K562 (cell line): ENCODE measurements at regions not wholly inside any gene's neighbourhood (a gene's known extent, or its start where the extent isn't known, plus 50 kb on each side); places are given as distances from the start of the nearest gene placed in this dataset.
A peak's percentile ranks its signal among the peaks of the same experiment; 100 is the strongest.

Experiments
- ATAC-seq: fragments of 200-7000 bp; cut with Tn5 transposase; 3 replicates; pipeline ENCODE4 v1.9.1; 2020; ENCODE audit warnings: moderate library complexity
- BruUV-seq: library from RNA; stranded (reverse); fragments of 400-500 nt; replicated peaks from 2 replicates; lab custom pipeline; 2021; lab: Mats Ljungman, UMichigan
- CTCF ChIA-PET: fragments of 300-600 bp; formaldehyde crosslinking; extraction: SDS; loops from one replicate; lab custom pipeline; 2021; ENCODE audit warnings: low intra/inter-chr PET ratio; lab: Yijun Ruan, JAX
- POLR2A ChIA-PET: fragments of 300-600, 350-650 bp; sonication (Branson Sonifier 250); formaldehyde crosslinking; extraction: SDS; loops from one replicate; lab custom pipeline; 2021; ENCODE audit warnings: antibody characterized with exemption, inconsistent platforms; lab: Yijun Ruan, JAX
- DNase-seq, 4 experiments: peaks; one replicate each; pipeline versions ENCODE4 v3.0.0 to v3.0.0-alpha.2; 2011 to 2018; ENCODE audit warnings: low spot score in 3 of 4, mixed read lengths in 3 of 4; ENCODE audit errors: extremely low read depth in 1 of 4
- FAIRE-seq: peaks from 2 replicates; lab custom pipeline; 2011; peaks lifted over from hg19 to GRCh38; lab: Jason Lieb, UNC
- H2AFZ ChIP-seq: 2 replicates; pipeline ENCODE4 v1.6.0; 2011; ENCODE audit warnings: low read depth, low read length, control low read depth, inconsistent platforms
- H3K27ac ChIP-seq: fragments of 200-600 bp; 3 replicates; pipeline ENCODE4 v1.8.0; 2011; ENCODE audit warnings: low read depth, mild to moderate bottlenecking, control low read depth, inconsistent platforms, low read length, moderate library complexity, mixed read lengths; ENCODE audit errors: extremely low read depth
- H3K27me3 ChIP-seq, 2 experiments: fragments of 300-600 bp in 1 of 2; 2 replicates in 1 of 2; 3 replicates in 1 of 2; pipeline versions ENCODE4 v1.6.0 to v1.8.0; 2011; ENCODE audit warnings: inconsistent platforms in 2 of 2, low read length in 2 of 2, mild to moderate bottlenecking in 1 of 2, mixed read lengths in 1 of 2, moderate library complexity in 1 of 2; ENCODE audit not compliant: control insufficient read depth in 2 of 2, insufficient read depth in 2 of 2
- H3K36me3 ChIP-seq: fragments of 300-600 bp; 3 replicates; pipeline ENCODE4 v1.8.0; 2011; ENCODE audit warnings: mild to moderate bottlenecking, low read length, inconsistent platforms; ENCODE audit not compliant: control insufficient read depth, insufficient read depth
- H3K4me1 ChIP-seq, 2 experiments: fragments of 200-600 bp in 1 of 2; replicated peaks in 1 of 2; 2 replicates in 1 of 2; 3 replicates in 1 of 2; pipeline versions ENCODE4 v1.5.1 to v1.8.0; 2011; ENCODE audit warnings: inconsistent platforms in 2 of 2, low read length in 2 of 2, mild to moderate bottlenecking in 1 of 2, mixed read lengths in 1 of 2, moderate library complexity in 1 of 2; ENCODE audit not compliant: control insufficient read depth in 2 of 2, insufficient read depth in 2 of 2
- H3K4me2 ChIP-seq: 2 replicates; pipeline ENCODE4 v1.6.1; 2011; ENCODE audit warnings: low read length, control low read depth, inconsistent platforms, mixed read lengths; ENCODE audit not compliant: insufficient read depth
- H3K4me3 ChIP-seq: fragments of 200-600 bp; sonication (generic), shearing (Covaris generic); 2 replicates; pipeline ENCODE4 v1.5.1; 2016; ENCODE audit warnings: control low read depth, inconsistent platforms
- H3K79me2 ChIP-seq: fragments of 200-600 bp; 3 replicates; pipeline ENCODE4 v1.8.0; 2011; ENCODE audit warnings: low read length, inconsistent platforms; ENCODE audit not compliant: control insufficient read depth, insufficient read depth
- H3K9ac ChIP-seq, 2 experiments: 2 replicates each; pipeline versions ENCODE4 v1.6.0 to v1.6.1; 2011; ENCODE audit warnings: low read depth in 2 of 2, low read length in 2 of 2, control low read depth in 1 of 2, inconsistent platforms in 1 of 2, mild to moderate bottlenecking in 1 of 2, mixed read lengths in 1 of 2; ENCODE audit not compliant: insufficient read depth in 1 of 2
- H3K9me1 ChIP-seq: one replicate; pipeline ENCODE4 v1.6.0; 2011; ENCODE audit warnings: inconsistent platforms, mild to moderate bottlenecking, low read length, moderate library complexity; ENCODE audit not compliant: control insufficient read depth, insufficient read depth
- H3K9me3 ChIP-seq: replicated peaks from 2 replicates; pipeline ENCODE4 v1.5.1; 2011; ENCODE audit warnings: low read depth, low read length, inconsistent platforms; ENCODE audit not compliant: control insufficient read depth, insufficient read depth
- H4K20me1 ChIP-seq: replicated peaks from 2 replicates; pipeline ENCODE4 v1.6.1; 2011; ENCODE audit warnings: low read length, inconsistent platforms, mixed read lengths; ENCODE audit not compliant: control insufficient read depth, insufficient read depth
- ARNT ChIP-seq, 2 experiments: fragments of 450-650 bp; IDR thresholded peaks; 2 replicates each; pipeline ENCODE4 v1.6.1; 2016; ENCODE audit warnings: mild to moderate bottlenecking in 1 of 2
- EP300 ChIP-seq: IDR thresholded peaks from 2 replicates; pipeline ENCODE4 v1.6.1; 2012; ENCODE audit warnings: low read length, improper control_type of control experiment
- ESRRB ChIP-seq: fragments of 250-450 bp; sonication (Bioruptor Pico); IDR thresholded peaks from 2 replicates; pipeline ENCODE4 v1.5.0; 2020; ENCODE audit warnings: mild to moderate bottlenecking, moderate library complexity, borderline replicate concordance
- HLTF ChIP-seq: fragments of 450-650 bp; IDR thresholded peaks from 2 replicates; pipeline ENCODE4 v1.6.1; 2016
- NR2C2 ChIP-seq, 2 experiments: fragments of 200-800 bp in 1 of 2; sonication (Bioruptor generic) in 1 of 2; sonication (generic) in 1 of 2; formaldehyde crosslinking in 1 of 2; IDR thresholded peaks; 2 replicates each; pipeline versions ENCODE4 v1.6.1 to v1.8.0; 2016 to 2022; ENCODE audit warnings: mild to moderate bottlenecking in 1 of 2, missing compliant biosample characterization in 1 of 2, missing genetic modification characterization in 1 of 2, missing genetic modification reagents in 1 of 2
- SMARCA4 ChIP-seq: fragments of 450-650 bp; IDR thresholded peaks from 2 replicates; pipeline ENCODE4 v1.6.1; 2016
- THRAP3 ChIP-seq: fragments of 450-650 bp; IDR thresholded peaks from 2 replicates; pipeline ENCODE4 v1.6.1; 2016; ENCODE audit warnings: mild to moderate bottlenecking, inconsistent platforms, borderline replicate concordance
- XRCC3 ChIP-seq: fragments of 450-650 bp; IDR thresholded peaks from 2 replicates; pipeline ENCODE4 v1.6.1; 2017; ENCODE audit warnings: mild to moderate bottlenecking, moderate library complexity
- YY1 ChIP-seq, 3 experiments: IDR thresholded peaks; 2 replicates each; pipeline ENCODE4 v1.6.1; 2011; ENCODE audit warnings: low read length in 2 of 3, mild to moderate bottlenecking in 2 of 3, moderate library complexity in 2 of 3, borderline replicate concordance in 1 of 3, control low read depth in 1 of 3, low read depth in 1 of 3; ENCODE audit not compliant: insufficient read depth in 3 of 3, insufficient replicate concordance in 2 of 3, control insufficient read depth in 1 of 3, insufficient read length in 1 of 3; ENCODE audit errors: extremely low read depth in 1 of 3
- ZNF644 ChIP-seq: fragments of 200-800 bp; sonication (Bioruptor generic); IDR thresholded peaks from 2 replicates; pipeline ENCODE4 v1.6.1; 2016; ENCODE audit warnings: low read depth, missing genetic modification characterization, missing compliant biosample characterization
- ZNF717 ChIP-seq: fragments of 250-450 bp; sonication (Bioruptor Pico); IDR thresholded peaks from 2 replicates; pipeline ENCODE4 v1.5.0; 2021
- WGBS: fragments of 100-300 bp; shearing (Covaris generic); methylation state at CpG from one replicate; pipeline ENCODE4 v1.1.6; 2016; ENCODE audit warnings: low coverage, mixed read lengths; ENCODE audit not compliant: insufficient coverage; ENCODE audit errors: missing lambda C conversion rate; 5-methylcytosine and 5-hydroxymethylcytosine counted together
- in situ Hi-C: fragments of 300-500 bp; cut with MboI; formaldehyde crosslinking; loops from 4 replicates; pipeline ENCODE4 v1.15.0; 2018; ENCODE audit warnings: inconsistent platforms, mixed read lengths
- intact Hi-C: fragments of 100-400 bp; cut with micrococcal nuclease; formaldehyde crosslinking; loops from 2 replicates; pipeline ENCODE4 v1.14.2; 2022
- TF ChIP-seq, protein P1 (sequence below): fragments of 250-450 bp; sonication (Bioruptor Pico); IDR thresholded peaks from 2 replicates; pipeline ENCODE4 v1.8.0; 2022; ENCODE audit warnings: inconsistent platforms
- TF ChIP-seq, protein P2 (sequence below): sonication (generic); formaldehyde crosslinking; IDR thresholded peaks from 2 replicates; pipeline ENCODE4 v1.8.0; 2022; ENCODE audit warnings: mild to moderate bottlenecking, missing genetic modification reagents
- TF ChIP-seq, protein P3 (sequence below): sonication (generic); IDR thresholded peaks from 2 replicates; pipeline ENCODE4 v1.6.1; 2016
- TF ChIP-seq, protein P4 (sequence below): fragments of 450-650 bp; IDR thresholded peaks from 2 replicates; pipeline ENCODE4 v1.6.1; 2017; ENCODE audit warnings: antibody characterized with exemption, mild to moderate bottlenecking

DNA sequence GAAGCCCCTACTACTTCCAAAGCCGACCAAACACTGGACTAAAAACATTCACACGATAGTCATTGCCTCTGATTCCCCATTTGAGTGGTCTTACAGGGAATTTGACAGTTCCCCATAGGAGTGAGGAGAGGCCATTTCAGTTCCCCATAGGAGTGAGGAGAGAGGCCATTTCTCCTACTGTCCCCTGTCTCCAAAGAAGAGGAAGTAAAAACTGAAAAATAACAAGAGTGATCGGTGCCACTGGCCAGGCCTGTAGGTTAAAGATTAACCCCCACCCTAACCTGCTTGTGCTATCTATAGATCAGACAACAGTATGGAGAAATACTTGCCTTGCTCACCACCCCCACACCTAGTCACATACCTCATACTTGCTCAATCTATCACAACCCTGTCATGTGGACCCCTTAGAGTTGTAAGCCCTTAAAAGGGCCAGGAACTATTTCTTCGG is 204.0 kb upstream of the MOCS1 start:
- DNase-seq = peak in 3 of 4 experiments; percentile 22 to 55 (median 39)
- no peaks in the 10 kb centered on the region for H3K9me1 ChIP-seq
- 0% methylated on average over 4 of the region's 4 CpGs for WGBS
- no peak overlapping the region for H3K4me3 ChIP-seq
- H3K9ac ChIP-seq = no peak overlapping the region; a peak in 1 of 4 replicates
- ChIA-PET POLR2A (interaction anchor here (0.6 kb wide), 1 partner anchor 547 kb away, joined by 3 read pairs; no protein-coding TSS in a partner anchor), CTCF (no interaction called here)
- peak; percentile 66 for ATAC-seq
- H2AFZ ChIP-seq = peak overlapping the region; percentile 66
- no peaks in the 10 kb centered on the region for H3K36me3 ChIP-seq
- no TSS peak for BruUV-seq
- FAIRE-seq = peak; percentile 46
- intact Hi-C loops = no loop called here
- H3K4me2 ChIP-seq = peak overlapping the region; percentile 44
- H3K9me3 ChIP-seq = 0 out of 2 replicates have a peak, but pooled peaks cover 5% of the 10 kb centered on the region
- H3K27ac ChIP-seq = peak overlapping the region; percentile 51
- in situ Hi-C loops = no loop called here
- H3K4me1 ChIP-seq = peaks cover 4 to 44% of the 10 kb centered on the region in 2 experiments; a peak in 4 of 5 replicates
- H3K27me3 ChIP-seq = no peaks in the 10 kb centered on the region
- no peaks in the 10 kb centered on the region for H3K79me2 ChIP-seq
- H4K20me1 ChIP-seq = no peaks in the 10 kb centered on the region
- TF ChIP-seq, protein P1, sequence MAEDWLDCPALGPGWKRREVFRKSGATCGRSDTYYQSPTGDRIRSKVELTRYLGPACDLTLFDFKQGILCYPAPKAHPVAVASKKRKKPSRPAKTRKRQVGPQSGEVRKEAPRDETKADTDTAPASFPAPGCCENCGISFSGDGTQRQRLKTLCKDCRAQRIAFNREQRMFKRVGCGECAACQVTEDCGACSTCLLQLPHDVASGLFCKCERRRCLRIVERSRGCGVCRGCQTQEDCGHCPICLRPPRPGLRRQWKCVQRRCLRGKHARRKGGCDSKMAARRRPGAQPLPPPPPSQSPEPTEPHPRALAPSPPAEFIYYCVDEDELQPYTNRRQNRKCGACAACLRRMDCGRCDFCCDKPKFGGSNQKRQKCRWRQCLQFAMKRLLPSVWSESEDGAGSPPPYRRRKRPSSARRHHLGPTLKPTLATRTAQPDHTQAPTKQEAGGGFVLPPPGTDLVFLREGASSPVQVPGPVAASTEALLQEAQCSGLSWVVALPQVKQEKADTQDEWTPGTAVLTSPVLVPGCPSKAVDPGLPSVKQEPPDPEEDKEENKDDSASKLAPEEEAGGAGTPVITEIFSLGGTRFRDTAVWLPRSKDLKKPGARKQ (CRISPR knock-in tag) = no peak
- TF ChIP-seq ZNF644 = 0 out of 2 replicates have a peak, but pooled peaks have one; percentile 27
- TF ChIP-seq, protein P2, sequence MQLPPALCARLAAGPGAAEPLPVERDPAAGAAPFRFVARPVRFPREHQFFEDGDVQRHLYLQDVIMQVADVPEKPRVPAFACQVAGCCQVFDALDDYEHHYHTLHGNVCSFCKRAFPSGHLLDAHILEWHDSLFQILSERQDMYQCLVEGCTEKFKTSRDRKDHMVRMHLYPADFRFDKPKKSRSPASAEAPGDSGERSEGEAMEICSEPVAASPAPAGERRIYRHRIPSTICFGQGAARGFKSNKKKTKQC (CRISPR knock-in tag) = no peak
- TF ChIP-seq HLTF = no peak
- TF ChIP-seq NR2C2 (CRISPR knock-in tag; IDR thresholded peaks at IDR 0.05) = no peak
- TF ChIP-seq NR2C2 (tag; IDR thresholded peaks at IDR 0.05) = 0 out of 2 replicates have a peak, but pooled peaks have one; percentile 21
- TF ChIP-seq, protein P3, sequence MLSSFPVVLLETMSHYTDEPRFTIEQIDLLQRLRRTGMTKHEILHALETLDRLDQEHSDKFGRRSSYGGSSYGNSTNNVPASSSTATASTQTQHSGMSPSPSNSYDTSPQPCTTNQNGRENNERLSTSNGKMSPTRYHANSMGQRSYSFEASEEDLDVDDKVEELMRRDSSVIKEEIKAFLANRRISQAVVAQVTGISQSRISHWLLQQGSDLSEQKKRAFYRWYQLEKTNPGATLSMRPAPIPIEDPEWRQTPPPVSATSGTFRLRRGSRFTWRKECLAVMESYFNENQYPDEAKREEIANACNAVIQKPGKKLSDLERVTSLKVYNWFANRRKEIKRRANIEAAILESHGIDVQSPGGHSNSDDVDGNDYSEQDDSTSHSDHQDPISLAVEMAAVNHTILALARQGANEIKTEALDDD = peak; percentile 92
- peak; percentile 31; the same call in 1 of the 2 replicates for TF ChIP-seq EP300
- TF ChIP-seq SMARCA4 = peak; percentile 19; the same call in 1 of the 2 replicates
- TF ChIP-seq YY1 (IDR thresholded peaks at IDR 0.05; ENCODE audit: borderline replicate concordance in 1 of 3, control insufficient read depth in 1 of 3, extremely low read depth in 1 of 3, insufficient read depth in 3 of 3, insufficient read length in 1 of 3, insufficient replicate concordance in 2 of 3, low read depth in 1 of 3, low read length in 2 of 3) = peak in 1 of 3 experiments; percentile 26
- no peak for TF ChIP-seq ARNT (IDR thresholded peaks at IDR 0.05)
- no peak for TF ChIP-seq THRAP3
- TF ChIP-seq, protein P4, sequence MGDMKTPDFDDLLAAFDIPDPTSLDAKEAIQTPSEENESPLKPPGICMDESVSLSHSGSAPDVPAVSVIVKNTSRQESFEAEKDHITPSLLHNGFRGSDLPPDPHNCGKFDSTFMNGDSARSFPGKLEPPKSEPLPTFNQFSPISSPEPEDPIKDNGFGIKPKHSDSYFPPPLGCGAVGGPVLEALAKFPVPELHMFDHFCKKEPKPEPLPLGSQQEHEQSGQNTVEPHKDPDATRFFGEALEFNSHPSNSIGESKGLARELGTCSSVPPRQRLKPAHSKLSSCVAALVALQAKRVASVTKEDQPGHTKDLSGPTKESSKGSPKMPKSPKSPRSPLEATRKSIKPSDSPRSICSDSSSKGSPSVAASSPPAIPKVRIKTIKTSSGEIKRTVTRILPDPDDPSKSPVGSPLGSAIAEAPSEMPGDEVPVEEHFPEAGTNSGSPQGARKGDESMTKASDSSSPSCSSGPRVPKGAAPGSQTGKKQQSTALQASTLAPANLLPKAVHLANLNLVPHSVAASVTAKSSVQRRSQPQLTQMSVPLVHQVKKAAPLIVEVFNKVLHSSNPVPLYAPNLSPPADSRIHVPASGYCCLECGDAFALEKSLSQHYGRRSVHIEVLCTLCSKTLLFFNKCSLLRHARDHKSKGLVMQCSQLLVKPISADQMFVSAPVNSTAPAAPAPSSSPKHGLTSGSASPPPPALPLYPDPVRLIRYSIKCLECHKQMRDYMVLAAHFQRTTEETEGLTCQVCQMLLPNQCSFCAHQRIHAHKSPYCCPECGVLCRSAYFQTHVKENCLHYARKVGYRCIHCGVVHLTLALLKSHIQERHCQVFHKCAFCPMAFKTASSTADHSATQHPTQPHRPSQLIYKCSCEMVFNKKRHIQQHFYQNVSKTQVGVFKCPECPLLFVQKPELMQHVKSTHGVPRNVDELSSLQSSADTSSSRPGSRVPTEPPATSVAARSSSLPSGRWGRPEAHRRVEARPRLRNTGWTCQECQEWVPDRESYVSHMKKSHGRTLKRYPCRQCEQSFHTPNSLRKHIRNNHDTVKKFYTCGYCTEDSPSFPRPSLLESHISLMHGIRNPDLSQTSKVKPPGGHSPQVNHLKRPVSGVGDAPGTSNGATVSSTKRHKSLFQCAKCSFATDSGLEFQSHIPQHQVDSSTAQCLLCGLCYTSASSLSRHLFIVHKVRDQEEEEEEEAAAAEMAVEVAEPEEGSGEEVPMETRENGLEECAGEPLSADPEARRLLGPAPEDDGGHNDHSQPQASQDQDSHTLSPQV = no peak
- no peak for TF ChIP-seq ZNF717
- TF ChIP-seq ESRRB (CRISPR knock-in tag) = no peak
- no peak for TF ChIP-seq XRCC3
